ENCODE measurements at regions not wholly inside any gene's neighbourhood (a gene's known extent, or its start where the extent isn't known, plus 50 kb on each side); places are given as distances from the start of the nearest gene placed in this dataset.
"Not testable (repeated sequence)": the region's sequence is repeated elsewhere in the genome, so short reads cannot be mapped to it uniquely, and the experiment has no call there.

GRCh38 chr7:26424319-26424718 lies 132.7 kb downstream of the SNX10 start:
- not testable (repeated sequence) for DNase-seq (ENCODE audit: low read depth)

- DNase-seq (ENCODE audit: low read depth), result no peak
Observed at GRCh38 chr7:26425655-26426054, 134.0 kb downstream of the SNX10 start.

DNA sequence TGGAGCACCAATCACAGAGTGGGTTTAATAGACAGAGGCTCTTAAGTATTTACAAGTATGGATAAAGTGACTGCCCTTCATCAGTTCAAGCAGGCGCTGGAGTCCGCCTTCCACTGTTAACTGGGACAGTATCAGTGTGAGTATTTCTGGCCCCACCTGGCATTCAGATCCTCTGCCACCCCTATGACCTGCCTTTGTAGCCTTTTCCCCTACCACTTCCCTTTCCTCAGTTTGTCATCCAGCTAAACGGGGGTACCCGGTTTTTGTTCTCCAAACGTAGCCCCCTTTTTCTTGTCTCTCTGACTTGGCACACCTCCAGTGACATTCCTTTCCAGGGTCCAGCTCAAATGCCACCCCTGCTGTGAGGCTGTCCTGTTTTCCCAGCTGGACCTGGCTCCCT lies 134.4 kb downstream of the SNX10 start:
- DNase-seq (ENCODE audit: low read depth), result no peak

DNA sequence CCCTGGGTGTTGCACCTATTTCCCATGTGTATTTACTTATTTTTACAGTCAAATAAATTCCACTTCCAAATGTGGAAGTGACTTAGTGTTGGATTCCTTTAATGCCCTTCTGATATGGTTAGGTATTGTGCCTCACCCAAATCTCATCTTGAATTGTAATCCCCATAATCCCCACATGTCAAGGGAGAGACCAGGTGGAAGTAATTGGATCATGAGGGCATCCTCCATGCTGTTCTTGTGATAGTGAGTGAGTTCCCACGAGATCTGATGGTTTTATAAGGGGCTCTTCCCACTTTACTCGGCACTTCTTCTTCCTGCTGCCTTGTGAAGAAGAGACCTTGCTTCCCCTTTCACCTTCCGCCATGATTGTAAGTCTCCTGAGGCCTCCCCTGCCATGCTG lies 136.9 kb downstream of the SNX10 start:
- no peak for DNase-seq (ENCODE audit: low read depth)

GRCh38 chr7:26429168-26429567 lies 137.5 kb downstream of the SNX10 start:
- no peak for DNase-seq (ENCODE audit: low read depth)

GRCh38 chr7:26434974-26435373 lies 143.3 kb downstream of the SNX10 start:
- no peak for DNase-seq (ENCODE audit: low read depth)

DNA sequence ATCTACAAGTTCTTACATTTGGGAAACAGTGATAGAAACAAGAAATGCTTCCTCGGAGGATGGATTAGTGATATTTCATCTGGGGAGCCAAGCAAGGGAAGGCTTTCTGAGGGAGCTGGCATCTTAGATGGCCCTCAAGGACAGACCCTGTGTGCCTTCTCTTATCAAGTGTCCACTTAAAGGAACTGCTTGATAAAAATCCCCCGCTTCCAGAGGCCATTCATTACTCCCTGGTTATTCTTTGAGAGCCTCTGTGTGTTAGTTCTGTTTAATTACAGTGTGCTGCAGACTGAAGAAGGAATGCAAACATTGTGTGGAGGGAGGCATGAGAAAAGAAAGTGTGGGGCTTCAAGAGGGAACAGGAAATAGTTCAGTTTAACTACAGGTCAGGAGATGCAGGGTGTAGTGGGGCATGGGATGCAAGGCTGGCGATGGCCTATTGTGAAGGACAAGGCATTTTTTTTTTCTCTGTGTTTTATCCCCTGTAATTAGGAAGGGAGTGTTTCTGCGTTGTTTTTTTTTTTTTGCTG lies 145.4 kb downstream of the SNX10 start:
- DNase-seq (ENCODE audit: low read depth), result no peak

- no peak for DNase-seq (ENCODE audit: low read depth)
Observed at GRCh38 chr7:26438078-26438477, 146.4 kb downstream of the SNX10 start.

DNA sequence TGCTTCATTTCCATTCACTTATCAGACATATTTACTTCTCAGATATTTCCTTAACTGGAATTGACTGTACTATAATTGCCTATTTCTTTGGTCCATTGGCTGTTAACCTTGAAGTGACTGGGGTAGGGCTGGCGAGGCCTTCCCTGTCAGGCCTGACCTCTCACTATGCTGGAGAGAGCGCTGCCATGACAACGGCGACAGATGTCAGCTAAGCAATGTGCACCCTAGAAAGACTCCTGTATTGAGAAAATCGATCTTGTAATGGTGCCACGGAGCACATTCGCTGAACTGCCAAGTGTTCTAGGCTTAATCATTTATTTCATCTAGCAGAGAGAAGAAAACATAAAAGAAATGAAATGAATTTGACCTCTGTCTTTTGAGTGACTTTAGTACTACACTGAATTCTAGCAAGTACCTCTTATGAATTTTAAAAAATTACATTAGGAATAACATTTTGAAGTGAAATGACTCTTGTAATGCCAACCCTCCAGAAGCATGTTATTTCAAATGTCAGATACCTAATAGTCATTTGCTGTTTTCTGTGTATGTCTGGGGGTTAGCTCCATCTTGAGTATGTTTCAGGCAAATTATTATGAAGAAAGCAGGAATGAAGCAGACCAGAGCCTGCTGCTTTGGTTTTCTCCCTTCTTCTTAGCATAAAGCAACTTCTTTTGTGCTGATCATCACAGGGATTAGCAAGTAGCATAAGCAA lies 148.0 kb downstream of the SNX10 start:
- no peak for DNase-seq (ENCODE audit: low read depth)

- no peak for DNase-seq (ENCODE audit: low read depth)
Observed at GRCh38 chr7:26440233-26441001, 148.8 kb downstream of the SNX10 start.

- no peak for DNase-seq (ENCODE audit: low read depth)
Observed at GRCh38 chr7:26441002-26441521, 149.4 kb downstream of the SNX10 start.

- DNase-seq (ENCODE audit: low read depth), result no peak
Observed at GRCh38 chr7:26441611-26442277, 150.1 kb downstream of the SNX10 start.

DNA sequence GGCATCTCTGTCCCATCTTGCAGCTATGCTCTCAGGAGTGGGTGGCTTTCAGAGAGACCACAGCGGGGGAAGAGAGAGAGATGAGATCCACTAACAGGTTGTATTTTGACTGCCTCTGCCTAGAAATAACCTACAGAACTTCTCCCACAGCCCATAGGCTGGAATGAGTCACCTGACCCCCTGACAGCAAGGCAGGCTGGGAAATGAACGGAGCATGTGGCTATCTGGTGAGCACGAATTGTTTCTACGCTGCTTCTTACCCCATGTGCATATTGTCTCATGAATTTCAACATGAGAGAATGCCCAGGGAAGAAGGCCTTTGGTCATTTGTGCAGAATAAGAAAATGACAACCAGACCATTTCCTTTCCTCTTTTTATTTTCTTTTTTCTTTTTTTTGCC lies 151.3 kb downstream of the SNX10 start:
- no peak for DNase-seq (ENCODE audit: low read depth)

- no peak for DNase-seq (ENCODE audit: low read depth)
Observed at GRCh38 chr7:26443751-26444150, 152.1 kb downstream of the SNX10 start.

- no peak for DNase-seq (ENCODE audit: low read depth)
Observed at GRCh38 chr7:26444555-26444954, 152.9 kb downstream of the SNX10 start.

DNA sequence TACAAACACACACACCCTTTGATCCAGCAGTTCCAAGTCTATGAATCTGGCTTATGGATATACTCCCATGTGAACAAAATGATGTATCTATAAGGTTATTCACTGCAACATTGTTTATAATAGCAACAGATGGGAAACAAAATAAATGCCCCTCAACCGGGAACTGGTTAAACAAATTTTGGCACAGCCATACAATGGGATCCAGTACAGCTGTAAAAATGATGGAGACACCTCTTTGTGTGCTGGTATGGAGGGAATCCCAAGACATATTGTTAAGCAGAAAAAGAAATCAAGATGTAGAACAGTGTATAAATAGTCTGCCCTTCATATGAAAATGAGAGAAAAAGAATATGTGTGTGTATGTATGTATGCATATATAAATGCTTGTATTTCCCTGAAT lies 155.5 kb downstream of the SNX10 start:
- DNase-seq (ENCODE audit: low read depth), result no peak

- peak; percentile 3 for DNase-seq (ENCODE audit: low read depth)
Observed at GRCh38 chr7:26449175-26450165, 157.8 kb downstream of the SNX10 start.

DNA sequence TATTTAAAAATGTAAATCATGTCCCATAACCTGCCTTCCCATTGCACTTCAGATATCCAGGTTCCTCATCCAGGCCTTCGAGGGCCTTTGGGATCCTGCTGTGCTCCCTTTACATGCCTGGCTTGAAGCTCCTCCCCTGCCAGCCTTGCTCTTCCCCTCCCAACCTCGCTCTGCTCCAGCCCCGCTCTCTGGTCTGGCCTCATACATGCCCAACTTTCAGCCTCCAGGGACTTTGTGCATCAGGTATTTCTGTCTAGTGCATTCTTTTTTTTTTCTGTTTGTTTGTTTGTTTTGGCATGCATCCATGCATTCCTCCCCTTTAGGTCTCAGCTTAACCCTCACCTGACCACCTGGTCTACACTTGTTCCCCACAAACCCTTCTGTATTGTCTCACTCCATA lies 160.3 kb downstream of the SNX10 start:
- DNase-seq (ENCODE audit: low read depth), result no peak

DNA sequence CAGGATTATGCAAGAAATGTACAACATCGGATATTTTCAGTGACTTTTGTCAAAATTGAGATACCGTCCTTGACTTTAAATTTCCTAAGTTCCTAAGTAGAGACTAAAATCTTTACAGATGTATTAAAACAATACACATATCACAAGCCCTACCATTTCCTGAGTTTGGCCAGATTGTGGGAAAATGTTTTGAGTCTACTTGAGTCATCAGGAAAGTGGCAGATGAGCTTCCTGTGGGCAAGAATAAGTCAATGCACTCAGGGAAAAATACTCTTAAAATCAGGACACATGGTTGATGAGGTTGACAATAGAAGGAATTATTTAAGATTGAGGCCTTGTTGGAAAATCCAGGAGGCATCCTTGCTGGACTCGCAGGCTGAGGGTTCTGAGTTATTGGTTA lies 162.5 kb downstream of the SNX10 start:
- no peak for DNase-seq (ENCODE audit: low read depth)

DNA sequence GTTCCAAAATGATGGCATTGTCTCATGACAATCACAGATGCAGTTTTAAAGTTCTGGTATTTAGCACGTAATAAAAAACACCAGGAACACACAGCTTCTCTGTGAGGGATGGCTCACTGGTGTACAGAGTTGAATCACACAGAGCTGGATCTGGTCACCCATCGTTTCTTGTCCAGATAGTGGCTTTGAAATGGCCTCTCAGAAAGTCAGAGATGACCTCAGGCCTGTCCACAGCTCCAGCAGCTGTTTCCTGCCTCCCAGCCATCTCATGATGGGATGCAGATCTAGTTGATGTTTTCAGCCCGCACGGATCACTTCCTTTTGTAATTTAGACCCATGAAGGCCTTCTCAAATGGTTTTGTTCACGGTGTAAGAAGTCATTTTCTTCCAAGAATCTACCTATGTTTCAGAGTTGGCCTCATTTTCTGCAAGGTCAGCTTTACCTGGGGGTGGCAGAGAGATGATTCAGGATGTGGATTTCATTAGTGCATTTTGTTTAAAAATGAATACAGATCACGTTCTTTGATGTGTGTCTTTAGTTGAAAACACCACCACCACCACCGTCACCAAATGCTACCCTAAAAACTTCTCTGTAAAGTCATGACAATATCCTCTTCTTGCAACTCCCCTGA lies 166.2 kb downstream of the SNX10 start:
- no peak for DNase-seq (ENCODE audit: low read depth)
